ENCODE measurements at regions not wholly inside any gene's neighbourhood (a gene's known extent, or its start where the extent isn't known, plus 50 kb on each side); places are given as distances from the start of the nearest gene placed in this dataset.
"Not testable (repeated sequence)": the region's sequence is repeated elsewhere in the genome, so short reads cannot be mapped to it uniquely, and the experiment has no call there.

- H3K4me1 ChIP-seq: no peaks in the 10 kb centered on the region
These were observed 165.1 kb upstream of the ATP10A start for GRCh38 chr15:26028086-26028740.

GRCh38 chr15:26026671-26027070, 163.5 kb upstream of the ATP10A start:
- intact Hi-C loops (cut with DNase I; ENCODE audit: low total_unique reads); H3K4me3 ChIP-seq; H3K27me3 ChIP-seq; H3K9me3 ChIP-seq; H3K36me3 ChIP-seq; H3K4me1 ChIP-seq; DNase-seq; H3K27ac ChIP-seq: not testable (repeated sequence)
- 68 to 84% (median 79%) methylated on average over 3 of the region's 3 CpGs for WGBS, 5 donors

More at GRCh38 chr15:26028086-26028740, 165.1 kb upstream of the ATP10A start:
- Histone ChIP-seq H3K27ac (no peak overlapping the region), H3K4me3 (no peak overlapping the region), H3K27me3 (no peaks in the 10 kb centered on the region), H3K36me3 (no peaks in the 10 kb centered on the region), H3K9me3 (no peaks in the 10 kb centered on the region)
- whole genome bisulfite sequencing, 5 donors: 57 to 85% (median 71%) methylated on average over 13 of the region's 13 CpGs
- DNase-seq: no peak
- TF ChIP-seq EP300 (IDR thresholded peaks at IDR 0.05) (no peak), CTCF (IDR thresholded peaks at IDR 0.05) (no peak), POLR2A (IDR thresholded peaks at IDR 0.05) (no peak), POLR2AphosphoS5 (IDR thresholded peaks at IDR 0.05) (no peak)
- intact Hi-C loops (cut with DNase I; ENCODE audit: low total_unique reads): no loop called here

- H3K36me3 ChIP-seq: no peaks in the 10 kb centered on the region
- H3K9me3 ChIP-seq: no peaks in the 10 kb centered on the region
- DNase-seq: no peak
- intact Hi-C loops (cut with DNase I; ENCODE audit: low total_unique reads): no loop called here
- no peak overlapping the region for H3K27ac ChIP-seq
- H3K4me1 ChIP-seq: no peaks in the 10 kb centered on the region
- WGBS, 5 donors: 87 to 93% (median 89%) methylated on average over 4 of the region's 4 CpGs
- no peaks in the 10 kb centered on the region for H3K27me3 ChIP-seq
- no peak overlapping the region for H3K4me3 ChIP-seq
- TF ChIP-seq EP300 (IDR thresholded peaks at IDR 0.05) (no peak), POLR2A (IDR thresholded peaks at IDR 0.05) (no peak), CTCF (IDR thresholded peaks at IDR 0.05) (no peak), POLR2AphosphoS5 (IDR thresholded peaks at IDR 0.05) (no peak)
These were observed 161.1 kb upstream of the ATP10A start for GRCh38 chr15:26024241-26024640.

- Histone ChIP-seq H3K36me3 (no peaks in the 10 kb centered on the region), H3K4me3 (no peak overlapping the region), H3K27me3 (no peaks in the 10 kb centered on the region), H3K9me3 (no peaks in the 10 kb centered on the region), H3K4me1 (no peaks in the 10 kb centered on the region), H3K27ac (no peak overlapping the region)
- WGBS, 5 donors: 71 to 85% (median 78%) methylated on average over 5 of the region's 5 CpGs
- TF ChIP-seq POLR2AphosphoS5 (IDR thresholded peaks at IDR 0.05) (no peak), CTCF (IDR thresholded peaks at IDR 0.05) (no peak), POLR2A (IDR thresholded peaks at IDR 0.05) (no peak), EP300 (IDR thresholded peaks at IDR 0.05) (no peak)
- DNase-seq: no peak
- intact Hi-C loops (cut with DNase I; ENCODE audit: low total_unique reads): no loop called here
These were observed 160.6 kb upstream of the ATP10A start for GRCh38 chr15:26023691-26024090.

GRCh38 chr15:26023231-26023630, 160.1 kb upstream of the ATP10A start:
- Histone ChIP-seq H3K4me3 (no peak overlapping the region), H3K9me3 (no peaks in the 10 kb centered on the region), H3K4me1 (no peaks in the 10 kb centered on the region), H3K36me3 (no peaks in the 10 kb centered on the region), H3K27ac (no peak overlapping the region), H3K27me3 (peaks cover 0 to 2% (median 0%) of the 10 kb centered on the region in 3 donors)
- TF ChIP-seq POLR2AphosphoS5 (IDR thresholded peaks at IDR 0.05) (no peak), POLR2A (IDR thresholded peaks at IDR 0.05) (no peak), EP300 (IDR thresholded peaks at IDR 0.05) (no peak), CTCF (IDR thresholded peaks at IDR 0.05) (no peak)
- DNase-seq: no peak
- intact Hi-C loops (cut with DNase I; ENCODE audit: low total_unique reads): no loop called here
- WGBS, 5 donors: 86 to 93% (median 93%) methylated on average over 10 of the region's 10 CpGs
